CD4-positive, alpha-beta T cell (primary cell): ENCODE measurements at regions not wholly inside any gene's neighbourhood (a gene's known extent, or its start where the extent isn't known, plus 50 kb on each side); places are given as distances from the start of the nearest gene placed in this dataset.

Experiments used
- ATAC-seq: fragments of 200-7000 bp; cut with Tn5 transposase; one replicate; pipeline ENCODE4 v1.10.0; 2022; ENCODE audit warnings: mild to moderate bottlenecking; ENCODE audit not compliant: poor library complexity
- CTCF ChIA-PET: fragments of 350-600 bp; sonication (Branson Sonifier 250); formaldehyde crosslinking; loops from one replicate; lab custom pipeline; 2021; ENCODE audit warnings: antibody characterized with exemption, inconsistent platforms; lab: Charles Lee
- POLR2A ChIA-PET: fragments of 350-600 bp; sonication (Branson Sonifier 250); formaldehyde crosslinking; loops from one replicate; lab custom pipeline; 2021; ENCODE audit warnings: antibody characterized with exemption, inconsistent platforms; lab: Charles Lee
- DNase-seq, 14 experiments: peaks; one replicate each; pipeline ENCODE4 v3.0.0-alpha.2; 2013 to 2020; ENCODE audit warnings: mixed read lengths in 2 of 14
- H3K27ac ChIP-seq, 2 donors: one replicate each; pipeline versions ENCODE4 v1.5.1 to v1.7.0; 2013; ENCODE audit warnings: low read length in 2 of 2, low read depth in 1 of 2, mild to moderate bottlenecking in 1 of 2
- H3K27me3 ChIP-seq, 2 experiments: 1 replicate in 1 of 2; 2 replicates in 1 of 2; pipeline versions ENCODE4 v1.6.1 to v1.7.0; 2013; ENCODE audit warnings: low read length in 2 of 2, control low read depth in 1 of 2, mild to moderate bottlenecking in 1 of 2, moderate library complexity in 1 of 2; ENCODE audit not compliant: insufficient read depth in 2 of 2, control insufficient read depth in 1 of 2
- H3K36me3 ChIP-seq: one replicate; pipeline ENCODE4 v1.6.1; 2013; ENCODE audit warnings: low read length, control low read depth; ENCODE audit not compliant: insufficient read depth
- H3K4me1 ChIP-seq: one replicate; pipeline ENCODE4 v1.6.1; 2013; ENCODE audit warnings: low read length, control low read depth; ENCODE audit not compliant: insufficient read depth
- H3K4me3 ChIP-seq: one replicate; pipeline ENCODE4 v1.5.1; 2013; ENCODE audit warnings: mild to moderate bottlenecking, low read length, moderate library complexity
- H3K9me3 ChIP-seq, 2 experiments: 1 replicate in 1 of 2; 2 replicates in 1 of 2; pipeline versions ENCODE4 v1.6.1 to v1.7.0; 2013; ENCODE audit warnings: low read length in 2 of 2, mild to moderate bottlenecking in 2 of 2, control low read depth in 1 of 2, moderate library complexity in 1 of 2; ENCODE audit not compliant: control insufficient read depth in 1 of 2, insufficient read depth in 1 of 2
- H3K27ac Mint-ChIP-seq: one replicate; pipeline ENCODE4 v1.8.0; 2020; ENCODE audit warnings: mixed read lengths
- H3K27me3 Mint-ChIP-seq: one replicate; pipeline ENCODE4 v1.8.0; 2021; ENCODE audit warnings: mixed read lengths
- H3K36me3 Mint-ChIP-seq: one replicate; pipeline ENCODE4 v1.8.0; 2021; ENCODE audit warnings: low read depth, mixed read lengths
- H3K4me1 Mint-ChIP-seq: one replicate; pipeline ENCODE4 v1.8.0; 2021; ENCODE audit warnings: low read depth, mixed read lengths
- H3K4me3 Mint-ChIP-seq: one replicate; pipeline ENCODE4 v1.8.0; 2020; ENCODE audit warnings: mild to moderate bottlenecking, mixed read lengths
- H3K9me3 Mint-ChIP-seq: one replicate; pipeline ENCODE4 v1.8.0; 2020; ENCODE audit warnings: mixed read lengths
- CTCF ChIP-seq: fragments of 200-600 bp; IDR thresholded peaks from one replicate; pipeline ENCODE4 v1.8.0; 2022; ENCODE audit warnings: antibody characterized with exemption, mild to moderate bottlenecking
- intact Hi-C, 2 experiments: fragments of 100-400 bp; cut with DNase I in 1 of 2; cut with micrococcal nuclease in 1 of 2; formaldehyde crosslinking; loops; one replicate each; pipeline versions ENCODE4 v1.15.1 to v1.9.0; 2023 to 2025; cut with DNase I, micrococcal nuclease

- no peak for ATAC-seq
- Mint-ChIP-seq H3K4me3 (no peak overlapping the region), H3K27me3 (peaks cover 35% of the 10 kb centered on the region), H3K4me1 (no peaks in the 10 kb centered on the region), H3K36me3 (no peaks in the 10 kb centered on the region), H3K9me3 (peaks cover 3% of the 10 kb centered on the region), H3K27ac (no peak overlapping the region)
- CTCF ChIA-PET, result no interaction called here
- no peak for TF ChIP-seq CTCF
- intact Hi-C loops, result no loop called here
- no peaks in the 10 kb centered on the region for H3K4me1 ChIP-seq
- H3K4me3 ChIP-seq, result no peak overlapping the region
- H3K9me3 ChIP-seq, result peaks cover 0 to 7% of the 10 kb centered on the region in 2 experiments
- POLR2A ChIA-PET, result no interaction called here
- no peaks in the 10 kb centered on the region for H3K27me3 ChIP-seq
- no peak for DNase-seq
- H3K36me3 ChIP-seq, result no peaks in the 10 kb centered on the region
- no peak overlapping the region for H3K27ac ChIP-seq
These were observed 573.0 kb downstream of the TBC1D22A start for GRCh38 chr22:47335460-47335859.

GRCh38 chr22:47334601-47335000 lies 572.2 kb downstream of the TBC1D22A start:
- H3K4me1 ChIP-seq, result no peaks in the 10 kb centered on the region

GRCh38 chr22:47333625-47334024 lies 571.2 kb downstream of the TBC1D22A start:
- no peak for DNase-seq
- H3K27ac Mint-ChIP-seq, result no peak overlapping the region
- no peak overlapping the region for H3K4me3 Mint-ChIP-seq
- intact Hi-C loops, result no loop called here
- no peak for ATAC-seq
- H3K9me3 ChIP-seq, result peaks cover 0 to 7% of the 10 kb centered on the region in 2 experiments
- H3K36me3 Mint-ChIP-seq, result no peaks in the 10 kb centered on the region
- ChIA-PET POLR2A (no interaction called here), CTCF (no interaction called here)
- H3K9me3 Mint-ChIP-seq, result peaks cover 3% of the 10 kb centered on the region
- no peaks in the 10 kb centered on the region for H3K36me3 ChIP-seq
- TF ChIP-seq CTCF, result no peak
- H3K27ac ChIP-seq, result no peak overlapping the region
- H3K4me1 Mint-ChIP-seq, result no peaks in the 10 kb centered on the region
- no peak overlapping the region for H3K4me3 ChIP-seq
- no peaks in the 10 kb centered on the region for H3K4me1 ChIP-seq
- no peaks in the 10 kb centered on the region for H3K27me3 ChIP-seq
- H3K27me3 Mint-ChIP-seq, result peaks cover 42% of the 10 kb centered on the region

More at GRCh38 chr22:47334601-47335000, 572.2 kb downstream of the TBC1D22A start:
- H3K4me3 ChIP-seq, result no peak overlapping the region
- ChIA-PET POLR2A (no interaction called here), CTCF (no interaction called here)
- no peaks in the 10 kb centered on the region for H3K36me3 ChIP-seq
- H3K4me1 Mint-ChIP-seq, result no peaks in the 10 kb centered on the region
- intact Hi-C loops, result no loop called here
- TF ChIP-seq CTCF, result no peak
- ATAC-seq (no peak), DNase-seq (no peak)
- H3K9me3 Mint-ChIP-seq, result peaks cover 3% of the 10 kb centered on the region
- no peak overlapping the region for H3K27ac ChIP-seq
- no peaks in the 10 kb centered on the region for H3K27me3 ChIP-seq
- H3K27ac Mint-ChIP-seq, result no peak overlapping the region
- H3K9me3 ChIP-seq, result peaks cover 0 to 7% of the 10 kb centered on the region in 2 experiments
- no peaks in the 10 kb centered on the region for H3K36me3 Mint-ChIP-seq
- H3K27me3 Mint-ChIP-seq, result peaks cover 36% of the 10 kb centered on the region
- H3K4me3 Mint-ChIP-seq, result no peak overlapping the region
